Erythroblast (primary cell): ENCODE measurements at regions not wholly inside any gene's neighbourhood (a gene's known extent, or its start where the extent isn't known, plus 50 kb on each side); places are given as distances from the start of the nearest gene placed in this dataset.

Experiments used
- GATA1 ChIP-seq: IDR thresholded peaks from 2 replicates; pipeline ENCODE4 v1.6.1; 2011; ENCODE audit warnings: low read depth, mild to moderate bottlenecking, control low read depth, low read length, moderate library complexity
- POLR2A ChIP-seq: IDR thresholded peaks from 2 replicates; pipeline ENCODE4 v1.6.1; 2011; ENCODE audit warnings: mild to moderate bottlenecking, low read length

GRCh38 chr14:40232302-40232701, 800.1 kb upstream of the FBXO33 start:
- no peak for TF ChIP-seq POLR2A
- TF ChIP-seq GATA1, result no peak
